GM12864 (cell line): ENCODE measurements at regions not wholly inside any gene's neighbourhood (a gene's known extent, or its start where the extent isn't known, plus 50 kb on each side); places are given as distances from the start of the nearest gene placed in this dataset.

Source experiments
- DNase-seq: peaks from one replicate; pipeline ENCODE4 v3.0.0-alpha.2; 2011; ENCODE audit warnings: low read depth
- H3K4me3 ChIP-seq: 2 replicates; pipeline ENCODE4 v1.5.1; 2011; ENCODE audit warnings: mild to moderate bottlenecking, low read depth, low read length, control low read depth
- CTCF ChIP-seq: IDR thresholded peaks from 2 replicates; pipeline ENCODE4 v1.5.1; 2011; ENCODE audit warnings: low read depth, mild to moderate bottlenecking, moderate library complexity, low read length, control low read depth, inconsistent platforms; ENCODE audit errors: missing control alignments

GRCh38 chr5:92574023-92574422 is 1007.0 kb downstream of the NR2F1-AS1 start:
- TF ChIP-seq CTCF = no peak
- no peak overlapping the region for H3K4me3 ChIP-seq
- DNase-seq = no peak

- H3K4me3 ChIP-seq = no peak overlapping the region
- DNase-seq = no peak
- no peak for TF ChIP-seq CTCF
Measured at GRCh38 chr5:92568522-92568921, 1012.5 kb downstream of the NR2F1-AS1 start.

- DNase-seq = no peak
- no peak overlapping the region for H3K4me3 ChIP-seq
- TF ChIP-seq CTCF = no peak
Measured at GRCh38 chr5:92567831-92568450, 1013.1 kb downstream of the NR2F1-AS1 start.

- DNase-seq = no peak
- TF ChIP-seq CTCF = no peak
- H3K4me3 ChIP-seq = no peak overlapping the region
Measured at GRCh38 chr5:92566113-92566786, 1014.8 kb downstream of the NR2F1-AS1 start.

- TF ChIP-seq CTCF = no peak
- no peak for DNase-seq
- no peak overlapping the region for H3K4me3 ChIP-seq
Measured at GRCh38 chr5:92565673-92566072, 1015.3 kb downstream of the NR2F1-AS1 start.

GRCh38 chr5:92562065-92562464 is 1019.0 kb downstream of the NR2F1-AS1 start:
- H3K4me3 ChIP-seq = no peak overlapping the region
- TF ChIP-seq CTCF = no peak
- no peak for DNase-seq
